K562 (cell line): ENCODE measurements at regions not wholly inside any gene's neighbourhood (a gene's known extent, or its start where the extent isn't known, plus 50 kb on each side); places are given as distances from the start of the nearest gene placed in this dataset.

ENCODE experiments used
- CHD4 ChIP-seq: fragments of 200-600 bp; sonication (generic); IDR thresholded peaks from 3 replicates; pipeline ENCODE4 v1.6.1; 2012; ENCODE audit warnings: low read depth, mild to moderate bottlenecking, mixed read lengths, low read length, inconsistent platforms; ENCODE audit not compliant: insufficient read depth, insufficient replicate concordance, poor library complexity, severe bottlenecking
- CTCF ChIP-seq, 3 experiments: IDR thresholded peaks in 2 of 3; conservative IDR thresholded peaks in 1 of 3; 2 replicates each; pipeline ENCODE4 v1.5.1; 2011 to 2012; ENCODE audit warnings: low read length in 3 of 3, mild to moderate bottlenecking in 3 of 3, control low read depth in 2 of 3, improper control_type of control experiment in 1 of 3, inconsistent platforms in 1 of 3, low read depth in 1 of 3, mixed read lengths in 1 of 3, moderate library complexity in 1 of 3; ENCODE audit not compliant: insufficient read depth in 2 of 3
- EZH2 ChIP-seq: IDR thresholded peaks from 2 replicates; pipeline ENCODE4 v1.6.1; 2012; ENCODE audit warnings: low read depth, mild to moderate bottlenecking, inconsistent platforms, low read length, borderline replicate concordance
- FOXJ3 ChIP-seq: sonication (generic); formaldehyde crosslinking; IDR thresholded peaks from 2 replicates; pipeline ENCODE4 v1.4.0; 2020; ENCODE audit warnings: mild to moderate bottlenecking, missing genetic modification reagents
- HDAC2 ChIP-seq: fragments of 450-650 bp; IDR thresholded peaks from 2 replicates; pipeline ENCODE4 v1.6.1; 2016; ENCODE audit warnings: mild to moderate bottlenecking
- JUNB ChIP-seq: fragments of 450-650 bp; formaldehyde crosslinking; conservative IDR thresholded peaks from 2 replicates; pipeline ENCODE4 v1.4.0; 2020; ENCODE audit warnings: mild to moderate bottlenecking
- KDM1A ChIP-seq, 2 experiments: fragments of 450-650 bp; IDR thresholded peaks; 2 replicates each; pipeline ENCODE4 v1.6.1; 2016; ENCODE audit warnings: mild to moderate bottlenecking in 2 of 2
- MECOM ChIP-seq: fragments of 250-450 bp; sonication (Bioruptor Pico); IDR thresholded peaks from 2 replicates; pipeline ENCODE4 v1.8.0; 2022; ENCODE audit warnings: inconsistent platforms
- MEIS2 ChIP-seq: fragments of 450-650 bp; IDR thresholded peaks from 2 replicates; pipeline ENCODE4 v1.6.1; 2014; ENCODE audit warnings: mild to moderate bottlenecking; ENCODE audit not compliant: partially characterized antibody
- POLR2A ChIP-seq: fragments of 450-650 bp; conservative IDR thresholded peaks from 2 replicates; pipeline ENCODE4 v1.6.1; 2016
- SMC3 ChIP-seq: conservative IDR thresholded peaks from 2 replicates; pipeline ENCODE4 v1.6.1; 2011; ENCODE audit warnings: low read depth, low read length, improper control_type of control experiment; ENCODE audit not compliant: insufficient read depth
- USF2 ChIP-seq: sonication (generic); formaldehyde crosslinking; IDR thresholded peaks from 2 replicates; pipeline ENCODE4 v1.5.0; 2020; ENCODE audit warnings: missing genetic modification reagents
- YY1 ChIP-seq, 3 experiments: IDR thresholded peaks; 2 replicates each; pipeline ENCODE4 v1.6.1; 2011; ENCODE audit warnings: low read length in 2 of 3, mild to moderate bottlenecking in 2 of 3, moderate library complexity in 2 of 3, borderline replicate concordance in 1 of 3, control low read depth in 1 of 3, low read depth in 1 of 3; ENCODE audit not compliant: insufficient read depth in 3 of 3, insufficient replicate concordance in 2 of 3, control insufficient read depth in 1 of 3, insufficient read length in 1 of 3; ENCODE audit errors: extremely low read depth in 1 of 3
- TF ChIP-seq, protein P1 (sequence below): fragments of 200-800 bp; sonication (Bioruptor generic); IDR thresholded peaks from 2 replicates; pipeline ENCODE4 v1.6.1; 2016; ENCODE audit warnings: missing genetic modification characterization, missing compliant biosample characterization

GRCh38 chr4:159791334-159791733, 688.5 kb downstream of the RAPGEF2 start:
- no peak for TF ChIP-seq EZH2
- TF ChIP-seq MEIS2 = no peak
- TF ChIP-seq USF2 (CRISPR knock-in tag) = no peak
- TF ChIP-seq SMC3 = no peak
- TF ChIP-seq JUNB (CRISPR knock-in tag) = no peak
- TF ChIP-seq HDAC2 = no peak
- TF ChIP-seq FOXJ3 = no peak
- TF ChIP-seq, protein P1, sequence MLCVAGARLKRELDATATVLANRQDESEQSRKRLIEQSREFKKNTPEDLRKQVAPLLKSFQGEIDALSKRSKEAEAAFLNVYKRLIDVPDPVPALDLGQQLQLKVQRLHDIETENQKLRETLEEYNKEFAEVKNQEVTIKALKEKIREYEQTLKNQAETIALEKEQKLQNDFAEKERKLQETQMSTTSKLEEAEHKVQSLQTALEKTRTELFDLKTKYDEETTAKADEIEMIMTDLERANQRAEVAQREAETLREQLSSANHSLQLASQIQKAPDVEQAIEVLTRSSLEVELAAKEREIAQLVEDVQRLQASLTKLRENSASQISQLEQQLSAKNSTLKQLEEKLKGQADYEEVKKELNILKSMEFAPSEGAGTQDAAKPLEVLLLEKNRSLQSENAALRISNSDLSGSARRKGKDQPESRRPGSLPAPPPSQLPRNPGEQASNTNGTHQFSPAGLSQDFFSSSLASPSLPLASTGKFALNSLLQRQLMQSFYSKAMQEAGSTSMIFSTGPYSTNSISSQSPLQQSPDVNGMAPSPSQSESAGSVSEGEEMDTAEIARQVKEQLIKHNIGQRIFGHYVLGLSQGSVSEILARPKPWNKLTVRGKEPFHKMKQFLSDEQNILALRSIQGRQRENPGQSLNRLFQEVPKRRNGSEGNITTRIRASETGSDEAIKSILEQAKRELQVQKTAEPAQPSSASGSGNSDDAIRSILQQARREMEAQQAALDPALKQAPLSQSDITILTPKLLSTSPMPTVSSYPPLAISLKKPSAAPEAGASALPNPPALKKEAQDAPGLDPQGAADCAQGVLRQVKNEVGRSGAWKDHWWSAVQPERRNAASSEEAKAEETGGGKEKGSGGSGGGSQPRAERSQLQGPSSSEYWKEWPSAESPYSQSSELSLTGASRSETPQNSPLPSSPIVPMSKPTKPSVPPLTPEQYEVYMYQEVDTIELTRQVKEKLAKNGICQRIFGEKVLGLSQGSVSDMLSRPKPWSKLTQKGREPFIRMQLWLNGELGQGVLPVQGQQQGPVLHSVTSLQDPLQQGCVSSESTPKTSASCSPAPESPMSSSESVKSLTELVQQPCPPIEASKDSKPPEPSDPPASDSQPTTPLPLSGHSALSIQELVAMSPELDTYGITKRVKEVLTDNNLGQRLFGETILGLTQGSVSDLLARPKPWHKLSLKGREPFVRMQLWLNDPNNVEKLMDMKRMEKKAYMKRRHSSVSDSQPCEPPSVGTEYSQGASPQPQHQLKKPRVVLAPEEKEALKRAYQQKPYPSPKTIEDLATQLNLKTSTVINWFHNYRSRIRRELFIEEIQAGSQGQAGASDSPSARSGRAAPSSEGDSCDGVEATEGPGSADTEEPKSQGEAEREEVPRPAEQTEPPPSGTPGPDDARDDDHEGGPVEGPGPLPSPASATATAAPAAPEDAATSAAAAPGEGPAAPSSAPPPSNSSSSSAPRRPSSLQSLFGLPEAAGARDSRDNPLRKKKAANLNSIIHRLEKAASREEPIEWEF (CRISPR knock-in tag) = no peak
- no peak for TF ChIP-seq POLR2A
- TF ChIP-seq CTCF (IDR thresholded peaks at IDR 0.05 in 2 of 3, conservative IDR thresholded peaks at IDR 0.05 in 1 of 3; ENCODE audit: insufficient read depth in 2 of 3, low read depth in 1 of 3, low read length in 3 of 3) = no peak
- no peak for TF ChIP-seq YY1 (IDR thresholded peaks at IDR 0.05; ENCODE audit: borderline replicate concordance in 1 of 3, control insufficient read depth in 1 of 3, extremely low read depth in 1 of 3, insufficient read depth in 3 of 3, insufficient read length in 1 of 3, insufficient replicate concordance in 2 of 3, low read depth in 1 of 3, low read length in 2 of 3)
- no peak for TF ChIP-seq MECOM (CRISPR knock-in tag)
- TF ChIP-seq KDM1A (IDR thresholded peaks at IDR 0.05) = no peak
- no peak for TF ChIP-seq CHD4
